SKM-1 treated with dmso at 0.1 percent for 144 hours (cell line): ENCODE measurements at regions not wholly inside any gene's neighbourhood (a gene's known extent, or its start where the extent isn't known, plus 50 kb on each side); places are given as distances from the start of the nearest gene placed in this dataset.

Source experiments
- DNase-seq: peaks from one replicate; lab custom pipeline; 2025; ENCODE audit not compliant: unreplicated experiment; lab: John Stamatoyannopoulos, UW

DNA sequence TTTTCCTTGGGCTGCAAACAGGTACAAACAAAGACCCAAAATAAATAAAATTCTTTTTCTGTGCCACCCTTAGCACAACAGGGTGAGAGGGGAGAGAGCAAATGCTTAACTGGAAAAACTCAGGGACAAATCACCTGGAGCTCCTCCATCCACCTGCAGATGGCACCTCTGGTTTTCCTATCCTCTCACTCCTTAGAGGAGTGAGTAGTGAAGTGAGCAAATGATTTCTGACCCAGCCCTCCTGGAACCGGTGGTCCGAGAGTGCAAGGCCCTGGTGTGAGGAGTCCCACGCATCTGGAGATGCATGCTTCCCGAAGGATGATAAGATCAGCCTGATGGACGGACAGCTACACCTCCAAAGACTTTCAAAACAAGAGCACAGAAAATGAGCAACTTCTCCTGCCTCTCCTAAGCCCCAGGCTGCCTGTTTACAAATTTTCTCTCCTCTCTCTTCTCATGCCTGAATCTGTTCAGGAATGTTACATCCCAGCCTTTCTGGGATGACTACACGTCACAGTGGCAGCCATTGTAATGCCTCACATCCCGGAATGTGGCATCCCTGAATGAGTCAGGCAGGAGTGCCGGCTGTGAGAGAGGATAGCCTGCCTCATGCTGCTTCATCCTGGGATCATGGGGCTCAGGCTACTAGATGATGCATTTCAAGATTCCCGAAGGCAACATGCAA lies 86.4 kb downstream of the ADRB2 start:
- DNase-seq: no peak

DNA sequence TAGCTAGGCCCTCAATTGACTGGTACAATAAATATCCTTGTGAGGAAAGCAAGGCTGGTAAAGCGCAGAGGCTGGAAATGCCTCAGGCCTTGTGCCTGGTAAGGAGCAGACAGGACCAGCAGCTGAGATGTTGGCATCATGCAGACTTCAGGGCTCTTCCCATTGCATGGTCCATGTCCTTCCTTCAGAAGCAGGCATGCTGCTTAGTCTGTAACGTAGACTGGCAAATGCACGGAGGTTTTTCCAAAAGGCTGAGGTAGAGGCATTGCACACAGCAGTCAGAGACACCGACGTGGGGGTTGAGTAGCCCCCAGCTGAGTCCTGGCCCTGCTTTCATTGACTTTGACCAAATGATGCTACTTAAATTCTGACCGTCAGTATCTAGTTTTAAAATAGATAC lies 87.1 kb downstream of the ADRB2 start:
- DNase-seq: no peak

DNA sequence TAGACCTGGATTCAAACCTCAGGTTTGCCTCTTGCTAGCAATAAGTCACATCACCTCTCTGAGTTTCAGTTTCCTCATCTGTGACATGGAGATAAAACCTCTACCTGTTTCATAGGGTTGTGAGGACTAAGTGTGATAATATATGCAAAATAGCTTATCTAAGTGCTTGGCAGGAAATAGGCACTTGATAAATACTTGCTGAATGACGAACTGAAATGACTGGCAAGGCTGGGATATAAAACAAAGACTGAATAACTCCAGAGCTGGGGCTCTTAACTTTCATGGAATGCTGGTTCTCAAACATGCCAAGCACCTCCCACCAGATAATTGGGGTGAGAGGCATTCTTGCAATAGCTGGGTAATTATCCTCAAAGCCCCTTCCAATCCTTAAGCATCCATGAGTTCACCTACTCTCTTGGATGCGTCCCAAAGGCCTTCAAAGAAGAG lies 87.6 kb downstream of the ADRB2 start:
- no peak for DNase-seq

DNA sequence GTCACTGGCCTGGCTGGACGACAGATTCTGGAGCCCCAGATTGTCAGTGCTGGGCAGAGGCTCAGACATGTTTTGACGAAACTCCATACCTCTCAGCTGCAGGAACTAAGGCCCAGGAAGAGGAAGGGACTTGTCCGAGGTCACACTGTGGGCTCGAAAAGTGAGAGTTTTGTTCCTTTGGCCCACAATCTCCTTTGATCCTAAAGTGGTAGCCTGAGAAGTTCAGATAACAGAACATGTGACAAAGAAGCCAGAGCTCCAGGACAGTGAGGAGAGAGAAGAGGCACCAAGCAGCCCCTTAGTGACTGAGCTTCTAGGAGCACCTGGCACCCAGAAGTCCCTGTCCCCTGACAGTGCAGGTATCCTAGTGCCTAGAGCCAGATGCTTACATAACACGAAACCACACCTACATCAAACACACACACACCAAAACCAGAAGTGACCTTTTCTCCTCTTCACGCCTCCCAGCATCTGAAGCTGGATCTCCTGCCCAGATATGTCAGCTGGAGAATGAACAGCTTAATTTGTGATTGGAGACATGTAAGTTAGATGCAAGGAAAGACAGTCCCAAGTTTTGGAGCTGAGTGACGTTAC lies 88.9 kb downstream of the ADRB2 start:
- no peak for DNase-seq

DNA sequence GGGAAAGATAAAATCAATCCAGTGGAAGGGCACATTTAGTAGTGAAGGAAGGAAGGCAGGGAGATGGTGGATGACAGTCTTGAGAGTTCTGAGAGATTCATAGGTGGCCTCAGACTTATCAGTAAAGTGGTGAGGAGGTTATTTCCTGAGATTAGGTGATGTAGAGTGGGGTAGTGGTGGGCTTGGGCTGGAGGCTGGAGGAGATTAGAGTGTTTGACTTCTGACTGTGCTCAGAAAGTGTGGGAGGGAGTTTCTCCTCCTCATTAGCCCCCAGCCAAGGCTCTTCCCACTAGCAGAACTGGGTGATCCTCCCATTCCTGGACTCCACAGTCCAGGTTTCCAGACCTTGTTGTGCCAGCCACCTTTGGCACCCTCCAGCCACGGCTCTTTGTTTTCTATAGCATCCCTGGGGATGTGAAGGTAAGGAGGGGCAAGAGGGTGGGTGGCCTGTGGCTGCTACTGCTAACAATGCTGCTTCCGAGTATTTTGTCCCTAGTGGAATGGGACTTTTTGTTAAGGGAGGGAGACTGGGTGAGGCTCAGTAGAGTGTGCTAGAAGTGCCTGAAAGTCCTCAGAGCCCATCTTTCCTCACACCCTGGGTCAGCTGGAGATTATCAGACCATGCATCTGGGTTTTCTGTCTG lies 94.4 kb downstream of the ADRB2 start:
- no peak for DNase-seq

DNA sequence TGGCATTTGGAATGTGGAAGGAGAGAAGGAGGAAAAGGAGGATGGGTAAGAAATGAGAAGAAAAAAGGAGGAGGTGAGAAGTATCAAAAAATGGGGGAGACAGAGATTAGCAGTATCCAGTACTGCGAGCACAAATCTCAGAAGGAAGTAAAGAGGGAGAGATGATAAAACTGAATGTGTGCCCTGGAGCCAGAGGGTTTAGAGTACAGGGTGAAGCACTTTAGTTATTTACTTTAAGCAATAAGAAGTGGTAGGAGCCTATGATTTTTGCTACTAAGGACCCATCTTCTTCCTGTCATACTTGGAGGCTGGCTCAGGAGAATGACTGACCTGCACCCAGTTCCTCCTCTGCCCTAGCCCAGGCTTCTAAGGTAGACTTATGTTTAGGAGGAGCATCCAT lies 94.9 kb downstream of the ADRB2 start:
- DNase-seq: no peak

DNA sequence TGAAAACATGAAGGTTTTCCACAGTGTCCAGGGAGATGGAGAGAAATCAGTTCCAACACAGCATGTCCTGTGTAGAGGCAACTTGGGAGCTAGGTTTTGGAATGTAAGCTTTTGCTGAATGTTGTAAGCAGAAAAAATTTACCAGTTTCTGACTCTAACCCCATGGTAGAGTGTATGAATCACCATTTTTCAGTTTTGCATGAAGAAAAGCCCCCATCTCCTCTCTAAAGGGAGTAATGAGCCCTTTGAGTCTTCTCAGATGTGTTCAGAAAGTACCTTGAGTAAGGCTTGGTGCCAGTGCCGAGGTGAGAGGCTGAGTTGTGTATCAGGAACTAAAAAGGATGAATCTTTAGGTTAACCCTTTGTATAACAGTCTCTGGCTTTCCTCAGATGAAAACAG lies 96.2 kb downstream of the ADRB2 start:
- no peak for DNase-seq

DNA sequence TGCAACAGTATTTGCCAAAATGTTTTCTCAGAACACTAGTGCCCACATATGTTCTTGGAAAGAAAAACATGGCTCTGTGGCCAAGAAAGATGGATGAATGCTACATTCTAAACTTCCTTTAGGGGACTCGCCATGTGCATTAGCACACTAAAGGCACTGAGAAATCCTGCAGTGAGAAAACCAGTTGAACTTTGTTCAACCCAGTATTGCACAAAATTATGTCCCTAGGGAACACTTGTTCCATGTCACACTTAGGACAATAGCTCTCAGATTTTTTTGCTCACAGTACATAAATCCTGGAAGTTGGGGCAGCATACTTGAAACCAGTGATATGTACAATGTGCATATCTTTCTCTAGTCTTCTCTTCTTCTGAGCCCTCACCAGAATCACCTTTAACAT lies 96.6 kb downstream of the ADRB2 start:
- no peak for DNase-seq

DNA sequence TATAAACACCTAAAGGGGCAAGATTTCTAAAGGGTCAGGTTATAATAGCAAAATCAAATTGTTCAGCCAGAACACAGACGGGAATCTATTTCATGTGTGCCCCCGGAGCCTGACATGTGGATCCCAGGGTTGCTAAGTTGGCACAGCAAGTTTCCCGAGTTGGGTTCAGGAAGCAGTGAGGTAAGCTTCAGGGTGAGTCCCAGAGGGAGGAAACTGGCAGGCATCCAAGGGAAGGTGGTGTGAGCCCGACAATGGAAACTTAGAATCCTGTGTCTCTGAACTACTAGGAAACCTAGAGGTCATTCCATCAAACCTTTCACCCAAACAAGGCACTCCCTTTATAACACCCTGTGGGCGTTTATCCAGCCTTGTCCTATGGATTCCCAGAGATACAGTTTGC lies 98.4 kb downstream of the ADRB2 start:
- DNase-seq: no peak

DNA sequence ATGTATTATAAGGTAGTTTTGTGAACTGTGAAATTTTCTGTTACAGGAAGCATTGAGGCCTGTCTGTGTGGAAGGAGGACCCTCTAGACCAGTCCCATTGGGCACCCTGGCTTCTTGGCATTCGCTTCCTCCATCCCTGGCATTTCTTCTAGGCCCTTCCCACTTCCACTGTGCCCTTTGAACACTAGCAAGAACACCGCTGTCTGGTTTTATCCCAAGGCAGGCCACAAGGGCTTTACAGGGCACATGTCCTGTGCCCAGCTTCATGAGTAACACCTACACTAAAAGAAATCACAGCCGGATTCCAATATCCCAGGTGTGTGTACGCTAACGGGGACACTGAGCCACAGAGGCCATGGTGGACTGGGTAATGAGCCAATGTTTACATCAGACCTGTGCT lies 99.8 kb downstream of the ADRB2 start:
- no peak for DNase-seq

DNA sequence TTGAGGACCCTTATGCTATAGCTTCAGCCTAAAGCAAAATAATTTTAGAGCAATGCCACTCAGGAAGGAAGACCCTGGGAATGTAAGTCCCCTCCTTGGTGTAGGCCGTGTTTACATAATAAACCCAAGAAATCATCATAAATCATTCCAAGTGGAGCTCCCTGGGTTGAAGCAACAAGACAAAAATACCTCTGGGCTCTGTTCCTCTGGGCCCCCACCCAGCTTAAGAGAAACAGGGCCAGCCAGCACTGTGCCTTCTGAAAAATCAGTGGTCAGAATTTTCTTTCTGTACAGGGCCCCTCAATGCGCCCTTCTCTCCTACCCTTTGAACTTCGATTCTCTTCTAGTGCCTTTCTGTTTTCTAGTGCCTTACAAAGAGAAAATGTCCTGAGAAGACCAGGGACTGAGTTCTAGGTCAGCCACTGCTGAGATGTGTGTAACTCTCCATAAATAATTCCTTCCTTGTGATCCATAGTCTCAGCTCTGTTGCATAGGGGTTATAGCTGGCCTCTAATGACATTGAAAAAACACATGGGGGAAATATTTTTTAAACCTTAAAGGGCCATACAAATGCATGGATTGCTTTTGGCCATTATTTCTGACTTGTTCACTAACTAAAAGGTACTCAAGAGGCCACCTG lies 101.0 kb downstream of the ADRB2 start:
- no peak for DNase-seq

DNA sequence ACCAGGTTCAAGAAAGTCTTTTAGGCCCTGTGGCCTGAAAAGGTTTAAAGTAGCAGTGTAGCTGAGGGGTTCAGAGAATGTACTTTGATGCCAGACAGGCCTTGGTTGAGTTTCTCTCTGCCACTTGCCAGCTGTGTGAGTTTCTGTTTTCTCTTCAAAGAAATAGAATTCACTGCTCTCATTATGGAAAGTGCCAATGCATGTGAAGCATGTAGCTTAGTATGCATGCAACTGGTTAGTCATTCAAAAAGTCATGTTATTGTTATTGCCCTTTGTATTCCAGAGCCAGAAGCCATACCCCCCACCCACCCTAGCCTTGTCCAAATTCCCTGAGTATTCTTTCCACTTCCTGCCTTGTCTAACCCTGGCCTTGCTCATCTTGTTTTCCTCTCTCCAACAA lies 101.7 kb downstream of the ADRB2 start:
- DNase-seq: no peak

DNA sequence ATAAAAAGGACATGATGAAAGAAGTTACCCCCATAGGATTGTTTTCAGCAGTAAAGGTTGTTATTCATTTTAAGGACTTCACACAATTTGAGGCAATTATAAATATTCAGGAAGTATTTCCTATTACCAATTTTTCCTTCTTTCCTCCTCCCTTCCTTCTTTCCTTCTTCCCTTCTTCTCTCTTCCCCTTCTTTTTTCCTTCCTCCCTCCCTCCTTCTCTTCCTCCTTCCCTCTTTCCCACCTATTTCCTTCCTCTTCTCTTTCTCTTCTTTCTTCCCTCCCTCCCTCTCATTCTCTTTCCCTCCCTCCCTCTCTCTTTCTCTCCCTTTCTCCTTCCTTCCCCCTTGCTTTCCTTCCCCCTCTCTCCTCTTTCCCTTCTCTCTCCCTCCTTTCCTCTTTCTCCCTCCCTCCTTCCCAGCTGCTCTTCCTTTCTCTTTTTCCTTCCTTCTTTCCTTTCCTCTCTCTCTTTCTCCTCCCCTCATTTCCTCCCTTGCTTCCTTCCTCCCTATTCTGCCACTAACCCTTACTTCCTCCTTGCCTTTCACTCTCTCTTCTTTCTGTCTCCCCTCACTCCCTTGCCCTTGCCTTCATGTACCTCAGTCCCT lies 105.1 kb downstream of the ADRB2 start:
- DNase-seq: no peak

DNA sequence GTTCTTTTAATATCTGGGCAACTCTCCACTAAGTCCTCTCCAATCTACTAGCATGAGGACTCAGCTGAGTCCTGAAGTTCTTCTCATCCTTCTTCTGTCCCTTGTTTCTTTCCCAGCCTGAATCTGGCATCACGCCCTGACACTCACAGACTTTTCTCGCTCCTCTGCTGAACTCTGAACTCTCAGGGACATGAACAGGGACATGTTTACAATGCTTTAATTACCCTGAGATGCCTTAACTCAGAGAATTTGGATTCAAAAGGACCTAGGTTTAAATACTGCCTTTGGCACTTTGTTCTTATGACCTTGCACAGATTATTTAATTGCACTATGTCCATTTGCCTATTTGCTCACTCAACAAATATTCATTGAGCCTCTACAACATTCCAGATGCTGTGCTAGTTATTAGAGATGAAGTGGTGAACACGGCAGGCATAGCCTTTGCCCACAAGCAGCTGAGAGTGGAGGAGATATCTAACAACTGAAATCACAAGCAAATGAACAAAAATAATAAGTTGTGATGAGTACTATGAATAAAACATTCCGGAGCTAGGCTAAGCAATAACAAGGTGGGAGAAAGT lies 106.0 kb downstream of the ADRB2 start:
- no peak for DNase-seq

DNA sequence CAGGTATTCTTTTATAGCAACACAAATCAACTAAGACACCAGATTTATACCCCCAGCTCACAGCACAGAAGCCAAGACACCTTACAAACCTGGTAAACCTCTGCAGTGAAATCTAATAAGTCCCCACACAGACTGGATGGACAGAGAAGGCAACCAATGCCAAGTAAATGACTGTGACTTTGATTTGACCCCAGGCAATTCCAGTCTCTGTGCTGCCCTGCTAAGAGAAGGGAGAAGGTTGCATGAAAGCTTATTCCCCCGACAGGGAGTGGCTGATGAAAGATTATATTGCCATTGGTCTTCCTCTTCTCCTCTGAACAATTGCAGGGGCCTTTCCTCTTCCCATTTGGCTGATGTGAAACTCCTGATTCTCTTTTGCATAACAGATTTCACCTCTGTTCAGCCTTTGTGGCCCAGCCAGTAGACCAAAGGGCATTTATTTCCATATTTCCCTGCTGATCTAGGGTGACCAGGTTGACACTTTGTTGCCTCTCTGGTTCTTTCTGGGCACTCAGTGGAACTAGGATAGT lies 107.6 kb downstream of the ADRB2 start:
- no peak for DNase-seq

DNA sequence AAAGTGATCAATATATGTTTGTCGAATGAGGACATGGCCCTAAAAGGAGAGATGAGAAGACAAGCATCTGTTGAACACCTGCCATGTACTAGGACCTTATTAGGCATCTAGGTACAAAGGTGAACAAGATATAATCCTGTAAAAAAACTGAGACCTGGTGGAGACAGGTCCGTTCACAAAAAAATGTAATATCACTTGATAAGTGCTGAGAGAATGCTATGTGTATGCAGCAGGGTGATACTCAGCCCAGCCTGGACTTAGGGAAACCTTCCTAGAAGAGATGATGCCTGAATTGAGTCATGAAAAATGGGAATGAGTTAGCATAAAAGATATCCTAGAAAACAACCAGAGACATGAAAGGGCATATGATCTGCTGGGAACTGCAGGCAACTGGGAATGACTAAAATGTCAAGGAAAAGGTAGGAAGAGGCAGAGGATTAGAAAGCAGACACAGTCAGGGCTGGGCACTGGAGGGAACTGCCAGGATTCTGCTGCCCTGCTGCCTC lies 108.5 kb downstream of the ADRB2 start:
- DNase-seq: no peak

DNA sequence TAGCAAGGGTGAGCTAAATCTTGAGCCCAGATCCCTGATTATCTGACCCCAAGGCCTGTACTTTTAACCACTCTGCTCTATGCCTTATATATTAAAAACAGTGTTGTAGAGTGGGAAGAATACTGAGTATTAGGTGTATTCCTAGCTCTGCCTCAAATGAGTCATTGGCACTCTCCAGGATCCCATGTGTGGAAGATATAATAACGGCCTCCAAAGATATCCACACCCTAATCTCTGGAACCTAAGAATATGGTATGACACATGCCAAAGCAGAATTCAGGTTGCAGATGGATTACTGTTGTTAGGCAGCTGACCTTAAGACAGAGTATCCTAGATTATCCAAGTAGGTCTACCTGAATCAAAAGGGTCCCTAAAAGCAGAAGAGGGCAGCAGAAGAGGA lies 110.8 kb downstream of the ADRB2 start:
- no peak for DNase-seq

DNA sequence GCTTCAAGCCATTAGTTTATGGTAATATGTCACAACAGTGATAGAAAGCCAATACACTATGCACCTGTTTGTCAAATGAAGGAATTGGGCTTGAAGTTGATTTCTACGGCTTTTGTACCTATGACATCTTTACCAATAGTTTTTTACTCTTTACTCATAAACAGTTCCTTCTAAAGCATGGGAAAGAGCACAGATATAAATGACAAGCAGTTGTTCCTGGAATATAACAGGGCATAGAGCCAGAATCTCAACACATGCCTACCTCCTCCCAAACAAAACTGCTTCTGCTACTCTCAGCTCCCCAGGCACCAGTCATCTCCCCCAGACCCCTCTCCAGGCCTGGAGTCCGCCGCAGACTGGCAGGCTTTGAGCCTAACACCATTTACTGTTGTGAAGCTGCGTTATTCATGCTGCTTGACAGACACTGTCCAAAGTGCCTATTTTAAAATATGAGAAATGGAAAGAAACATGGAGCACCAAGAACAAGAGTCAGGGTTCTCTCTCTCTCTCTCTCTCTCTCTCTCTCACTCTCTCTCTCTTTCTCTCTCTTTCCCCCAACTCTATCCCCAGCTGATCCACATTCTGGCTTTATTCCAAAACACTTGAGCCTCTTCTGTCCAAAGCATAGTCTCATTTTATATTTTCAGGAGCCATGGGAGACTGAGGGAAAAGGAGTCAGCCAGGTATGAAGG lies 111.6 kb downstream of the ADRB2 start:
- DNase-seq: no peak

DNA sequence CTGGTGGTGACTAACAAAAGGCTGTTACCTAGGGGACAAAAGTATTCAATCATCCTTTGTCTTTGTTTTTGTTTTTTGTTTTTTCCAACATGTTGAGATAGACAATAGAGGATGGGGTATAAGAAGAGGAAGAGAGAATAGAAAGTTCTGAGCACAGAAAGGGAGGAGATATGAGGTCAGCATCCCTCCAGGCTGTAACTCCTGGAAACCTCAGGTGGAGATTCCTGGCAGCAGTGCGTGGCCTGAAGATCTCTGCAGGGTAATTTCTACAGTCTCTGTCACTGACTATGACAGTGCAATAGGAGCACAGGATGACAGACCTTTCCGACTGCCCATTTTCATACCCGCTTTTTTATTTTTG lies 112.1 kb downstream of the ADRB2 start:
- DNase-seq: no peak

DNA sequence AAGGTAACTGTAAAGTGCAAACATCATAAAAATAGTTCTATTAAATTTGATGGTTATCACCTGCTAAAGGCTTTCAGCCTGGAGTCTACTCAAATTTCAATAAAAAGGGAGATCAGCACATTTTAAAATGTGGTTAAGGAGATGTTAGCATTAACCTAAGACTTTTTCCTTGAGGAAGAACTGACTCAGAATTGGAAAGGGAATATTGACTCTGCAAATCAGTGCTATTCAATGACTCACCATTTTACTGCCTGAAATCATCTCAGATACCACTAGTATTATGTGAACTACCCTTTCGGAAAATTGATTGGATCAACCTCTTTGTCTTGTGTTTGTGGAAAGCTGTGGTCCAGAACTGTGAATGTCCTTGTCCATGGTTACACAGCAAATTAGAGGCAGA lies 113.3 kb downstream of the ADRB2 start:
- no peak for DNase-seq
